HCT116 (cell line): ENCODE measurements at regions not wholly inside any gene's neighbourhood (a gene's known extent, or its start where the extent isn't known, plus 50 kb on each side); places are given as distances from the start of the nearest gene placed in this dataset.

Experiments
- ATAC-seq: fragments of 200-7000 bp; cut with Tn5 transposase; 2 replicates; pipeline ENCODE4 v1.9.1; 2020; ENCODE audit warnings: mild to moderate bottlenecking, moderate library complexity
- BruUV-seq: library from RNA; stranded (reverse); fragments of 400-500 nt; replicated peaks from 2 replicates; lab custom pipeline; 2021; lab: Mats Ljungman, UMichigan
- CTCF ChIA-PET: fragments of 300-600 bp; sonication (Branson Sonifier 250); formaldehyde crosslinking; loops from one replicate; lab custom pipeline; 2021; ENCODE audit warnings: antibody characterized with exemption; lab: Charles Lee
- POLR2A ChIA-PET: fragments of 300-600, 350-600 bp; sonication (Branson Sonifier 250); formaldehyde crosslinking; loops from one replicate; lab custom pipeline; 2021; ENCODE audit warnings: antibody characterized with exemption; lab: Charles Lee
- RAD21 ChIA-PET, 2 experiments: fragments of 300-600 bp; sonication (Branson Sonifier 250); formaldehyde crosslinking; loops; one replicate each; lab custom pipeline; 2023; ENCODE audit warnings: low total read pairs in 2 of 2; ENCODE audit not compliant: uncharacterized antibody in 2 of 2, unreplicated experiment in 2 of 2, low non-redundant PET in 1 of 2; lab: Charles Lee
- DNase-seq: peaks from one replicate; pipeline ENCODE4 v3.0.0-alpha.2; 2010; ENCODE audit warnings: low read depth, low spot score
- H2AFZ ChIP-seq: fragments of 200-600 bp; shearing (Covaris generic), sonication (generic); 2 replicates; pipeline ENCODE4 v1.6.1; 2017; ENCODE audit warnings: low read depth, mixed run types, mixed read lengths, antibody characterized with exemption, low read length; ENCODE audit not compliant: poor library complexity, severe bottlenecking
- H3K27ac ChIP-seq: 2 replicates; pipeline ENCODE4 v1.5.1; 2012; ENCODE audit warnings: low read depth, low read length
- H3K27me3 ChIP-seq: fragments of 200-600 bp; sonication (generic); 2 replicates; pipeline ENCODE4 v1.6.1; 2016; ENCODE audit warnings: mixed run types, low read length, mixed read lengths; ENCODE audit not compliant: insufficient read depth
- H3K36me3 ChIP-seq, 2 experiments: fragments of 200-500 bp in 1 of 2; fragments of 200-600 bp in 1 of 2; sonication (Bioruptor generic) in 1 of 2; sonication (generic) in 1 of 2; 2 replicates each; pipeline versions ENCODE4 v1.5.1 to v1.6.1; 2014 to 2016; ENCODE audit warnings: low read length in 2 of 2, inconsistent platforms in 1 of 2, mixed read lengths in 1 of 2, mixed run types in 1 of 2; ENCODE audit not compliant: insufficient read depth in 2 of 2, control insufficient read depth in 1 of 2
- H3K4me1 ChIP-seq, 2 experiments: fragments of 200-600 bp in 1 of 2; sonication (generic) in 1 of 2; 2 replicates each; pipeline versions ENCODE4 v1.5.1 to v1.6.1; 2012 to 2017; ENCODE audit warnings: low read length in 2 of 2, inconsistent platforms in 1 of 2, mild to moderate bottlenecking in 1 of 2, mixed read lengths in 1 of 2, mixed run types in 1 of 2, moderate library complexity in 1 of 2; ENCODE audit not compliant: insufficient read depth in 2 of 2, control insufficient read depth in 1 of 2
- H3K4me2 ChIP-seq: fragments of 200-600 bp; sonication (generic); 2 replicates; pipeline ENCODE4 v1.6.1; 2017; ENCODE audit warnings: mixed run types, low read length, mixed read lengths
- H3K4me3 ChIP-seq, 2 experiments: fragments of 200-600 bp in 1 of 2; sonication (generic) in 1 of 2; replicated peaks in 1 of 2; 2 replicates each; pipeline ENCODE4 v1.5.1; 2011 to 2016; ENCODE audit warnings: low read length in 2 of 2, control low read depth in 1 of 2, low read depth in 1 of 2, mild to moderate bottlenecking in 1 of 2, mixed read lengths in 1 of 2, mixed run types in 1 of 2
- H3K79me2 ChIP-seq: fragments of 200-600 bp; sonication (generic); 2 replicates; pipeline ENCODE4 v1.6.1; 2017; ENCODE audit warnings: mild to moderate bottlenecking, mixed run types, low read length, moderate library complexity, mixed read lengths; ENCODE audit not compliant: insufficient read depth
- H3K9ac ChIP-seq: fragments of 200-600 bp; sonication (generic); 2 replicates; pipeline ENCODE4 v1.6.1; 2016; ENCODE audit warnings: low read length, mixed read lengths
- H3K9me2 ChIP-seq: fragments of 200-600 bp; sonication (generic), shearing (Covaris generic); 2 replicates; pipeline ENCODE4 v1.6.1; 2017; ENCODE audit warnings: mixed run types, mild to moderate bottlenecking, moderate library complexity; ENCODE audit not compliant: insufficient read depth
- H3K9me3 ChIP-seq, 2 experiments: fragments of 200-500 bp in 1 of 2; fragments of 200-600 bp in 1 of 2; sonication (Bioruptor generic) in 1 of 2; sonication (generic) in 1 of 2; 2 replicates each; pipeline ENCODE4 v1.6.1; 2014 to 2017; ENCODE audit warnings: low read length in 2 of 2, mixed read lengths in 2 of 2, inconsistent platforms in 1 of 2, low read depth in 1 of 2, mild to moderate bottlenecking in 1 of 2, mixed run types in 1 of 2, moderate library complexity in 1 of 2; ENCODE audit not compliant: control insufficient read depth in 1 of 2, insufficient read depth in 1 of 2
- H4K20me1 ChIP-seq: fragments of 200-600 bp; sonication (generic), shearing (Covaris generic); 2 replicates; pipeline ENCODE4 v1.6.1; 2017; ENCODE audit warnings: mixed run types, mild to moderate bottlenecking, moderate library complexity; ENCODE audit not compliant: insufficient read depth
- ATF3 ChIP-seq: IDR thresholded peaks from 2 replicates; pipeline ENCODE4 v1.6.1; 2012
- CBX3 ChIP-seq: IDR thresholded peaks from 2 replicates; pipeline ENCODE4 v1.6.1; 2012; ENCODE audit warnings: low read depth
- CTCF ChIP-seq, 3 experiments: fragments of 200-600 bp in 1 of 3; sonication (generic) in 1 of 3; IDR thresholded peaks in 2 of 3; conservative IDR thresholded peaks in 1 of 3; 2 replicates each; pipeline ENCODE4 v1.5.1; 2012 to 2017; ENCODE audit warnings: low read depth in 2 of 3, low read length in 2 of 3, antibody characterized with exemption in 1 of 3, borderline replicate concordance in 1 of 3, control low read depth in 1 of 3, mild to moderate bottlenecking in 1 of 3, mixed read lengths in 1 of 3, mixed run types in 1 of 3, moderate library complexity in 1 of 3; ENCODE audit not compliant: insufficient read depth in 1 of 3
- EGR1 ChIP-seq: IDR thresholded peaks from 2 replicates; pipeline ENCODE4 v1.6.1; 2012; ENCODE audit warnings: low read depth
- ELF1 ChIP-seq: IDR thresholded peaks from 2 replicates; pipeline ENCODE4 v1.6.1; 2012; ENCODE audit warnings: low read depth, borderline replicate concordance
- EZH2 ChIP-seq: fragments of 200-600 bp; sonication (generic); IDR thresholded peaks from 2 replicates; pipeline ENCODE4 v1.6.1; 2017; ENCODE audit warnings: antibody characterized with exemption, mixed run types
- EZH2phosphoT487 ChIP-seq: fragments of 200-600 bp; IDR thresholded peaks from 2 replicates; pipeline ENCODE4 v1.6.1; 2018; ENCODE audit warnings: antibody characterized with exemption, borderline replicate concordance
- FOSL1 ChIP-seq: IDR thresholded peaks from 2 replicates; pipeline ENCODE4 v1.6.1; 2012; ENCODE audit warnings: low read depth
- JUND ChIP-seq: IDR thresholded peaks from 2 replicates; pipeline ENCODE4 v1.6.1; 2012
- POLR2A ChIP-seq: IDR thresholded peaks from 2 replicates; pipeline ENCODE4 v1.7.0; 2011; ENCODE audit warnings: borderline replicate concordance; ENCODE audit not compliant: insufficient read depth, insufficient read length; ENCODE audit errors: extremely low read depth
- SIN3A ChIP-seq: IDR thresholded peaks from 2 replicates; pipeline ENCODE4 v1.6.1; 2012; ENCODE audit warnings: low read depth
- TCF7L2 ChIP-seq: IDR thresholded peaks from 2 replicates; pipeline ENCODE4 v1.7.0; 2011; ENCODE audit warnings: borderline replicate concordance, inconsistent platforms; ENCODE audit not compliant: insufficient read depth, insufficient read length; ENCODE audit errors: extremely low read depth
- YY1 ChIP-seq: IDR thresholded peaks from 2 replicates; pipeline ENCODE4 v1.6.1; 2011; ENCODE audit warnings: low read length, low read depth, moderate library complexity, mild to moderate bottlenecking; ENCODE audit not compliant: insufficient replicate concordance; ENCODE audit errors: extremely low read depth
- ZFX ChIP-seq: fragments of 450-650 bp; IDR thresholded peaks from 2 replicates; pipeline ENCODE4 v1.6.1; 2017
- intact Hi-C: fragments of 100-400 bp; cut with micrococcal nuclease; formaldehyde crosslinking; loops from 2 replicates; pipeline ENCODE4 v1.10.0; 2022
- TF ChIP-seq, protein P1 (sequence below): IDR thresholded peaks from 2 replicates; pipeline ENCODE4 v1.6.1; 2011; ENCODE audit warnings: mild to moderate bottlenecking, low read length, moderate library complexity; ENCODE audit not compliant: insufficient replicate concordance; ENCODE audit errors: extremely low read depth
- TF ChIP-seq, protein P2 (sequence below): IDR thresholded peaks from 2 replicates; pipeline ENCODE4 v1.6.1; 2012; ENCODE audit warnings: low read depth

GRCh38 chr2:217273162-217273561 is 413.3 kb upstream of the TNP1 start:
- Histone ChIP-seq H4K20me1 (no peaks in the 10 kb centered on the region), H3K9ac (no peak overlapping the region), H3K4me1 (no peaks in the 10 kb centered on the region), H3K36me3 (no peaks in the 10 kb centered on the region), H3K9me2 (no peaks in the 10 kb centered on the region), H3K4me2 (no peak overlapping the region), H2AFZ (no peak overlapping the region), H3K4me3 (no peak overlapping the region), H3K27me3 (peaks cover 20% of the 10 kb centered on the region), H3K27ac (no peak overlapping the region), H3K9me3 (no peaks in the 10 kb centered on the region), H3K79me2 (no peaks in the 10 kb centered on the region)
- ATAC-seq, result no peak
- DNase-seq, result no peak
- ChIA-PET CTCF (no interaction called here), RAD21 (no interaction called here), POLR2A (no interaction called here)
- no TSS peak for BruUV-seq
- TF ChIP-seq EGR1 (no peak), CTCF (IDR thresholded peaks at IDR 0.05 in 2 of 3, conservative IDR thresholded peaks at IDR 0.05 in 1 of 3; ENCODE audit: borderline replicate concordance in 1 of 3, insufficient read depth in 1 of 3, low read depth in 2 of 3, low read length in 2 of 3) (no peak), FOSL1 (no peak), EZH2 (no peak), JUND (no peak), SIN3A (no peak), TCF7L2 (no peak), ZFX (no peak), EZH2phosphoT487 (no peak), ELF1 (no peak), POLR2A (no peak), YY1 (no peak), ATF3 (no peak), CBX3 (no peak)
- TF ChIP-seq, protein P1, sequence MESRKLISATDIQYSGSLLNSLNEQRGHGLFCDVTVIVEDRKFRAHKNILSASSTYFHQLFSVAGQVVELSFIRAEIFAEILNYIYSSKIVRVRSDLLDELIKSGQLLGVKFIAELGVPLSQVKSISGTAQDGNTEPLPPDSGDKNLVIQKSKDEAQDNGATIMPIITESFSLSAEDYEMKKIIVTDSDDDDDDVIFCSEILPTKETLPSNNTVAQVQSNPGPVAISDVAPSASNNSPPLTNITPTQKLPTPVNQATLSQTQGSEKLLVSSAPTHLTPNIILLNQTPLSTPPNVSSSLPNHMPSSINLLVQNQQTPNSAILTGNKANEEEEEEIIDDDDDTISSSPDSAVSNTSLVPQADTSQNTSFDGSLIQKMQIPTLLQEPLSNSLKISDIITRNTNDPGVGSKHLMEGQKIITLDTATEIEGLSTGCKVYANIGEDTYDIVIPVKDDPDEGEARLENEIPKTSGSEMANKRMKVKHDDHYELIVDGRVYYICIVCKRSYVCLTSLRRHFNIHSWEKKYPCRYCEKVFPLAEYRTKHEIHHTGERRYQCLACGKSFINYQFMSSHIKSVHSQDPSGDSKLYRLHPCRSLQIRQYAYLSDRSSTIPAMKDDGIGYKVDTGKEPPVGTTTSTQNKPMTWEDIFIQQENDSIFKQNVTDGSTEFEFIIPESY, result no peak
- TF ChIP-seq, protein P2, sequence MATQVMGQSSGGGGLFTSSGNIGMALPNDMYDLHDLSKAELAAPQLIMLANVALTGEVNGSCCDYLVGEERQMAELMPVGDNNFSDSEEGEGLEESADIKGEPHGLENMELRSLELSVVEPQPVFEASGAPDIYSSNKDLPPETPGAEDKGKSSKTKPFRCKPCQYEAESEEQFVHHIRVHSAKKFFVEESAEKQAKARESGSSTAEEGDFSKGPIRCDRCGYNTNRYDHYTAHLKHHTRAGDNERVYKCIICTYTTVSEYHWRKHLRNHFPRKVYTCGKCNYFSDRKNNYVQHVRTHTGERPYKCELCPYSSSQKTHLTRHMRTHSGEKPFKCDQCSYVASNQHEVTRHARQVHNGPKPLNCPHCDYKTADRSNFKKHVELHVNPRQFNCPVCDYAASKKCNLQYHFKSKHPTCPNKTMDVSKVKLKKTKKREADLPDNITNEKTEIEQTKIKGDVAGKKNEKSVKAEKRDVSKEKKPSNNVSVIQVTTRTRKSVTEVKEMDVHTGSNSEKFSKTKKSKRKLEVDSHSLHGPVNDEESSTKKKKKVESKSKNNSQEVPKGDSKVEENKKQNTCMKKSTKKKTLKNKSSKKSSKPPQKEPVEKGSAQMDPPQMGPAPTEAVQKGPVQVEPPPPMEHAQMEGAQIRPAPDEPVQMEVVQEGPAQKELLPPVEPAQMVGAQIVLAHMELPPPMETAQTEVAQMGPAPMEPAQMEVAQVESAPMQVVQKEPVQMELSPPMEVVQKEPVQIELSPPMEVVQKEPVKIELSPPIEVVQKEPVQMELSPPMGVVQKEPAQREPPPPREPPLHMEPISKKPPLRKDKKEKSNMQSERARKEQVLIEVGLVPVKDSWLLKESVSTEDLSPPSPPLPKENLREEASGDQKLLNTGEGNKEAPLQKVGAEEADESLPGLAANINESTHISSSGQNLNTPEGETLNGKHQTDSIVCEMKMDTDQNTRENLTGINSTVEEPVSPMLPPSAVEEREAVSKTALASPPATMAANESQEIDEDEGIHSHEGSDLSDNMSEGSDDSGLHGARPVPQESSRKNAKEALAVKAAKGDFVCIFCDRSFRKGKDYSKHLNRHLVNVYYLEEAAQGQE, result no peak
- intact Hi-C loops, result no loop called here
